MM.1S (cell line): ENCODE measurements at regions not wholly inside any gene's neighbourhood (a gene's known extent, or its start where the extent isn't known, plus 50 kb on each side); places are given as distances from the start of the nearest gene placed in this dataset.

Source experiments
- DNase-seq: peaks from one replicate; pipeline ENCODE4 v3.0.0-alpha.2; 2015
- H2AFZ ChIP-seq: fragments of 300-600 bp; sonication (generic); 2 replicates; pipeline ENCODE4 v1.6.0; 2016; ENCODE audit warnings: antibody characterized with exemption, low read length
- H3F3A ChIP-seq: fragments of 300-600 bp; sonication (generic); 2 replicates; pipeline ENCODE4 v1.6.1; 2016; ENCODE audit warnings: mild to moderate bottlenecking, antibody characterized with exemption, low read length, moderate library complexity, mixed read lengths; ENCODE audit not compliant: insufficient read depth
- H3K27ac ChIP-seq: fragments of 300-600 bp; sonication (generic); 2 replicates; pipeline ENCODE4 v1.5.1; 2016; ENCODE audit warnings: mild to moderate bottlenecking, low read length
- H3K27me3 ChIP-seq: fragments of 300-600 bp; sonication (generic); replicated peaks from 2 replicates; pipeline ENCODE4 v1.6.0; 2016; ENCODE audit warnings: low read length; ENCODE audit not compliant: insufficient read depth
- H3K36me3 ChIP-seq: fragments of 300-600 bp; sonication (generic); replicated peaks from 2 replicates; pipeline ENCODE4 v1.6.1; 2016; ENCODE audit warnings: mild to moderate bottlenecking, low read length, mixed read lengths; ENCODE audit not compliant: insufficient read depth
- H3K4me1 ChIP-seq: fragments of 300-600 bp; sonication (generic); 2 replicates; pipeline ENCODE4 v1.6.1; 2016; ENCODE audit warnings: low read length, mixed read lengths
- H3K4me2 ChIP-seq: fragments of 300-600 bp; sonication (generic); 2 replicates; pipeline ENCODE4 v1.6.0; 2016; ENCODE audit warnings: low read depth, low read length
- H3K4me3 ChIP-seq: fragments of 300-600 bp; sonication (generic); 2 replicates; pipeline ENCODE4 v1.5.1; 2016; ENCODE audit warnings: low read length, mixed read lengths
- H3K79me2 ChIP-seq: fragments of 300-600 bp; sonication (generic); 2 replicates; pipeline ENCODE4 v1.6.1; 2016; ENCODE audit warnings: mixed run types, low read length, mixed read lengths
- H3K9ac ChIP-seq: fragments of 300-600 bp; sonication (generic); 2 replicates; pipeline ENCODE4 v1.6.1; 2016; ENCODE audit warnings: low read length, mixed read lengths
- H3K9me2 ChIP-seq: fragments of 300-600 bp; sonication (generic); replicated peaks from 2 replicates; pipeline ENCODE4 v1.6.1; 2016; ENCODE audit warnings: mild to moderate bottlenecking, low read length, mixed read lengths; ENCODE audit not compliant: insufficient read depth
- H3K9me3 ChIP-seq: fragments of 300-600 bp; sonication (generic); replicated peaks from 2 replicates; pipeline ENCODE4 v1.6.1; 2016; ENCODE audit warnings: mild to moderate bottlenecking, low read length, mixed read lengths; ENCODE audit not compliant: insufficient read depth
- H4K20me1 ChIP-seq: fragments of 300-600 bp; sonication (generic); 2 replicates; pipeline ENCODE4 v1.6.1; 2016; ENCODE audit warnings: mild to moderate bottlenecking, low read length, moderate library complexity, mixed read lengths; ENCODE audit not compliant: insufficient read depth
- CTCF ChIP-seq: fragments of 300-600 bp; sonication (generic); IDR thresholded peaks from 2 replicates; pipeline ENCODE4 v1.5.1; 2016; ENCODE audit warnings: antibody characterized with exemption, low read length, mixed read lengths
- EZH2 ChIP-seq: fragments of 300-600 bp; sonication (generic); optimal IDR thresholded peaks from 2 replicates; pipeline ENCODE3; 2017; ENCODE audit warnings: low read depth, mild to moderate bottlenecking, antibody characterized with exemption, low read length, mixed read lengths
- EZH2phosphoT487 ChIP-seq: fragments of 300-600 bp; sonication (generic); IDR thresholded peaks from 2 replicates; pipeline ENCODE4 v1.6.1; 2018; ENCODE audit warnings: antibody characterized with exemption, low read length

- Histone ChIP-seq H3K4me2 (no peak overlapping the region), H3K36me3 (no peaks in the 10 kb centered on the region), H4K20me1 (no peaks in the 10 kb centered on the region), H3K79me2 (no peaks in the 10 kb centered on the region), H3F3A (no peaks in the 10 kb centered on the region), H3K4me1 (no peaks in the 10 kb centered on the region), H2AFZ (no peak overlapping the region), H3K9ac (no peak overlapping the region), H3K9me3 (no peaks in the 10 kb centered on the region), H3K27ac (no peak overlapping the region), H3K27me3 (no peaks in the 10 kb centered on the region), H3K9me2 (no peaks in the 10 kb centered on the region), H3K4me3 (no peak overlapping the region)
- TF ChIP-seq EZH2phosphoT487 (no peak), CTCF (no peak), EZH2 (no peak)
- DNase-seq, result no peak
Measured at GRCh38 chr3:78434801-78435200, 1333.0 kb downstream of the ROBO1 start.

- no peak for TF ChIP-seq CTCF
- TF ChIP-seq EZH2phosphoT487, result no peak
- no peak for TF ChIP-seq EZH2
Measured at GRCh38 chr3:78455166-78455565, 1312.6 kb downstream of the ROBO1 start.

GRCh38 chr3:78455712-78456433 lies 1311.9 kb downstream of the ROBO1 start:
- no peak for DNase-seq

More at GRCh38 chr3:78455166-78455565, 1312.6 kb downstream of the ROBO1 start:
- no peaks in the 10 kb centered on the region for H3K9me3 ChIP-seq
- no peaks in the 10 kb centered on the region for H3F3A ChIP-seq
- no peak overlapping the region for H2AFZ ChIP-seq
- no peaks in the 10 kb centered on the region for H3K9me2 ChIP-seq
- no peak overlapping the region for H3K4me3 ChIP-seq
- no peaks in the 10 kb centered on the region for H3K36me3 ChIP-seq
- H3K4me2 ChIP-seq, result no peak overlapping the region
- no peaks in the 10 kb centered on the region for H3K4me1 ChIP-seq
- no peak for DNase-seq
- H3K79me2 ChIP-seq, result no peaks in the 10 kb centered on the region
- no peaks in the 10 kb centered on the region for H4K20me1 ChIP-seq
- no peak overlapping the region for H3K9ac ChIP-seq
- no peak overlapping the region for H3K27ac ChIP-seq
- no peaks in the 10 kb centered on the region for H3K27me3 ChIP-seq

More at GRCh38 chr3:78455712-78456433, 1311.9 kb downstream of the ROBO1 start:
- Histone ChIP-seq H3K27me3 (no peaks in the 10 kb centered on the region), H2AFZ (no peak overlapping the region), H3K79me2 (no peaks in the 10 kb centered on the region), H3F3A (no peaks in the 10 kb centered on the region), H3K9me3 (no peaks in the 10 kb centered on the region), H3K4me1 (no peaks in the 10 kb centered on the region), H3K4me3 (no peak overlapping the region), H3K9me2 (no peaks in the 10 kb centered on the region), H4K20me1 (no peaks in the 10 kb centered on the region), H3K36me3 (no peaks in the 10 kb centered on the region), H3K4me2 (no peak overlapping the region), H3K27ac (no peak overlapping the region), H3K9ac (no peak overlapping the region)
- TF ChIP-seq CTCF (no peak), EZH2phosphoT487 (no peak), EZH2 (no peak)
